CD8-positive, alpha-beta memory T cell (primary cell): ENCODE measurements at regions not wholly inside any gene's neighbourhood (a gene's known extent, or its start where the extent isn't known, plus 50 kb on each side); places are given as distances from the start of the nearest gene placed in this dataset.
"Not testable (repeated sequence)": the region's sequence is repeated elsewhere in the genome, so short reads cannot be mapped to it uniquely, and the experiment has no call there.

Source experiments
- CTCF ChIA-PET: fragments of 350-600 bp; sonication (Branson Sonifier 250); formaldehyde crosslinking; loops from one replicate; lab custom pipeline; 2021; ENCODE audit warnings: antibody characterized with exemption; lab: Charles Lee
- POLR2A ChIA-PET: fragments of 350-600 bp; sonication (Branson Sonifier 250); formaldehyde crosslinking; loops from one replicate; lab custom pipeline; 2021; ENCODE audit warnings: antibody characterized with exemption; lab: Charles Lee
- DNase-seq, 5 donors: peaks; one replicate each; pipeline versions ENCODE4 v3.0.0 to v3.0.0-alpha.2; 2020 to 2022; ENCODE audit warnings: mixed read lengths in 1 of 5
- H3K27ac ChIP-seq: one replicate; pipeline ENCODE4 v1.7.0; 2013; ENCODE audit warnings: low read depth, mild to moderate bottlenecking, low read length, moderate library complexity
- H3K27me3 ChIP-seq: 2 replicates; pipeline ENCODE4 v1.7.0; 2013; ENCODE audit warnings: low read length, mild to moderate bottlenecking; ENCODE audit not compliant: insufficient read depth, poor library complexity, severe bottlenecking
- H3K36me3 ChIP-seq: 2 replicates; pipeline ENCODE4 v1.7.0; 2013; ENCODE audit warnings: mild to moderate bottlenecking, low read length, moderate library complexity; ENCODE audit not compliant: insufficient read depth
- H3K4me1 ChIP-seq: 2 replicates; pipeline ENCODE4 v1.7.0; 2013; ENCODE audit warnings: mild to moderate bottlenecking, low read length, moderate library complexity; ENCODE audit not compliant: insufficient read depth
- H3K4me3 ChIP-seq: 2 replicates; pipeline ENCODE4 v1.7.0; 2013; ENCODE audit warnings: mild to moderate bottlenecking, low read length
- H3K9me3 ChIP-seq: 2 replicates; pipeline ENCODE4 v1.7.0; 2013; ENCODE audit warnings: mild to moderate bottlenecking, low read length
- H3K27ac Mint-ChIP-seq, 8 donors: one replicate each; pipeline ENCODE4 v1.8.0; 2020 to 2021; ENCODE audit warnings: mixed read lengths in 8 of 8, mild to moderate bottlenecking in 6 of 8, inconsistent platforms in 3 of 8, moderate library complexity in 3 of 8
- H3K27me3 Mint-ChIP-seq, 2 donors: one replicate each; pipeline ENCODE4 v1.8.0; 2020 to 2021; ENCODE audit warnings: mixed read lengths in 2 of 2, mild to moderate bottlenecking in 1 of 2, moderate library complexity in 1 of 2
- H3K36me3 Mint-ChIP-seq, 3 donors: one replicate each; pipeline ENCODE4 v1.8.0; 2020 to 2021; ENCODE audit warnings: mixed read lengths in 3 of 3, inconsistent platforms in 1 of 3, mild to moderate bottlenecking in 1 of 3
- H3K4me1 Mint-ChIP-seq, 3 donors: one replicate each; pipeline ENCODE4 v1.8.0; 2020 to 2021; ENCODE audit warnings: mixed read lengths in 3 of 3, inconsistent platforms in 1 of 3, mild to moderate bottlenecking in 1 of 3
- H3K4me3 Mint-ChIP-seq, 7 donors: one replicate each; pipeline ENCODE4 v1.8.0; 2020 to 2021; ENCODE audit warnings: mixed read lengths in 7 of 7, mild to moderate bottlenecking in 6 of 7, moderate library complexity in 4 of 7, inconsistent platforms in 2 of 7
- H3K9me3 Mint-ChIP-seq, 5 donors: one replicate each; pipeline ENCODE4 v1.8.0; 2020 to 2022; ENCODE audit warnings: mixed read lengths in 5 of 5, mild to moderate bottlenecking in 3 of 5, moderate library complexity in 2 of 5, inconsistent platforms in 1 of 5

- Mint-ChIP-seq H3K4me3 (no peak overlapping the region), H3K27ac (no peak overlapping the region)
- POLR2A ChIA-PET: no interaction called here
Observed at GRCh38 chr2:35172687-35173086, 1182.9 kb upstream of the CRIM1 start.

DNA sequence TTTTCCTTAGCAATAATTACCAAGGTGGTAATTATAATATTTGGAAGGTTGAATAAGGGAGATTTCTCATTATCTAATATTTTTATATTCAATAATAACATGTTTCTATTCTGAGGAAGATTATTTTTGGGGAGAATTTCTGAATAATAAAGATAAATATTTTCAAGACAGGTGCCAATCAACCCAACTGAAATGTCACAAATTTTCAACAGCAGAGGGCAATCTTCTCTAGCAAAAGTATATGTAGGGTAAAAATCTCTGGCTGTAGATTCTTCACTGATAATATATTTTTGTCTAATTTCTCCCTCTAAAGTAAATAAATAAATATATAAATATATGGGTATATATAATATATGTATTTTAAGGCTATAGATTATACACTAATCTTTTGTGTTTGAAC lies 1187.2 kb upstream of the CRIM1 start:
- no peaks in the 10 kb centered on the region for H3K9me3 Mint-ChIP-seq
- no peak for DNase-seq
- no peaks in the 10 kb centered on the region for H3K27me3 ChIP-seq
- H3K36me3 ChIP-seq: no peaks in the 10 kb centered on the region
- no peak overlapping the region for H3K4me3 Mint-ChIP-seq
- no peak overlapping the region for H3K27ac Mint-ChIP-seq
- H3K9me3 ChIP-seq: no peaks in the 10 kb centered on the region
- no peaks in the 10 kb centered on the region for H3K36me3 Mint-ChIP-seq
- no peaks in the 10 kb centered on the region for H3K4me1 Mint-ChIP-seq
- H3K4me3 ChIP-seq: no peak overlapping the region
- POLR2A ChIA-PET: no interaction called here
- no peaks in the 10 kb centered on the region for H3K4me1 ChIP-seq
- CTCF ChIA-PET: no interaction called here
- no peak overlapping the region for H3K27ac ChIP-seq
- H3K27me3 Mint-ChIP-seq: no peaks in the 10 kb centered on the region

More at GRCh38 chr2:35172687-35173086, 1182.9 kb upstream of the CRIM1 start:
- DNase-seq: no peak
- Mint-ChIP-seq H3K9me3 (no peaks in the 10 kb centered on the region), H3K4me1 (no peaks in the 10 kb centered on the region), H3K27me3 (no peaks in the 10 kb centered on the region), H3K36me3 (no peaks in the 10 kb centered on the region)
- H3K27ac ChIP-seq: no peak overlapping the region
- no peak overlapping the region for H3K4me3 ChIP-seq
- H3K4me1 ChIP-seq: no peaks in the 10 kb centered on the region
- no peaks in the 10 kb centered on the region for H3K36me3 ChIP-seq
- no peaks in the 10 kb centered on the region for H3K27me3 ChIP-seq
- CTCF ChIA-PET: no interaction called here
- no peaks in the 10 kb centered on the region for H3K9me3 ChIP-seq

- H3K27me3 Mint-ChIP-seq: no peaks in the 10 kb centered on the region
- Histone ChIP-seq H3K27me3 (no peaks in the 10 kb centered on the region), H3K36me3 (no peaks in the 10 kb centered on the region), H3K27ac (no peak overlapping the region), H3K9me3 (no peaks in the 10 kb centered on the region), H3K4me3 (no peak overlapping the region), H3K4me1 (no peaks in the 10 kb centered on the region)
- no peak overlapping the region for H3K4me3 Mint-ChIP-seq
- ChIA-PET POLR2A (no interaction called here), CTCF (no interaction called here)
- no peak for DNase-seq
- no peaks in the 10 kb centered on the region for H3K36me3 Mint-ChIP-seq
- no peak overlapping the region for H3K27ac Mint-ChIP-seq
- peaks cover 0 to 4% (median 0%) of the 10 kb centered on the region in 5 donors for H3K9me3 Mint-ChIP-seq
- H3K4me1 Mint-ChIP-seq: no peaks in the 10 kb centered on the region
Observed at GRCh38 chr2:35163948-35164347, 1191.6 kb upstream of the CRIM1 start.

GRCh38 chr2:35160871-35161270 lies 1194.7 kb upstream of the CRIM1 start:
- Histone ChIP-seq H3K4me1 (no peaks in the 10 kb centered on the region), H3K9me3 (no peaks in the 10 kb centered on the region), H3K4me3 (no peak overlapping the region), H3K36me3 (no peaks in the 10 kb centered on the region), H3K27me3 (no peaks in the 10 kb centered on the region), H3K27ac (no peak overlapping the region)
- Mint-ChIP-seq H3K4me3 (no peak overlapping the region), H3K9me3 (peaks cover 0 to 4% (median 0%) of the 10 kb centered on the region in 5 donors), H3K27me3 (no peaks in the 10 kb centered on the region), H3K36me3 (no peaks in the 10 kb centered on the region), H3K27ac (no peak overlapping the region), H3K4me1 (no peaks in the 10 kb centered on the region)
- DNase-seq: no peak
- ChIA-PET POLR2A (no interaction called here), CTCF (no interaction called here)

DNA sequence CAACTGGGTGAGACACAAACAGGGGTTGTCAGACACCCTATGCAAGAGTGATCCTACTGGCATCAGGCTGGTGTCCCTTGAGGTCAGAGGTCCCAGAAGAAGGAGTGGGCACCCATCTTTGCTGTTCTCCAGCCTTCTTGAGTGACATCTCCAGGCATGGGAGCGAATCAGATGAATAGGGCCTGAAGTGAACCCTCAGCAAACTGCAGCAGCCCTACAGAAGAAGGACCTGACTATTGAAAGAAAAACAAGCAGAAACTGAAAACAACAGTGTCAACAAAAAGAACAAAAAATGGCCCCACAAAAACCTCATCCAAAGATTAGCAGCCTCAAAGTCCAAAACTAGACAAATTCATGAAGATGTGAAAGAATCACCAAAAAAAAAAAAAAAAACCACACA lies 1229.7 kb upstream of the CRIM1 start:
- Mint-ChIP-seq H3K4me3 (no peak overlapping the region), H3K4me1 (no peaks in the 10 kb centered on the region), H3K36me3 (no peaks in the 10 kb centered on the region), H3K9me3 (peaks cover 2 to 15% (median 8%) of the 10 kb centered on the region in 5 donors), H3K27me3 (no peaks in the 10 kb centered on the region), H3K27ac (no peak overlapping the region)
- Histone ChIP-seq H3K36me3 (no peaks in the 10 kb centered on the region), H3K27ac (no peak overlapping the region), H3K9me3 (no peaks in the 10 kb centered on the region), H3K27me3 (no peaks in the 10 kb centered on the region), H3K4me3 (no peak overlapping the region), H3K4me1 (no peaks in the 10 kb centered on the region)
- DNase-seq: no peak
- CTCF ChIA-PET: no interaction called here
- POLR2A ChIA-PET: no interaction called here

DNA sequence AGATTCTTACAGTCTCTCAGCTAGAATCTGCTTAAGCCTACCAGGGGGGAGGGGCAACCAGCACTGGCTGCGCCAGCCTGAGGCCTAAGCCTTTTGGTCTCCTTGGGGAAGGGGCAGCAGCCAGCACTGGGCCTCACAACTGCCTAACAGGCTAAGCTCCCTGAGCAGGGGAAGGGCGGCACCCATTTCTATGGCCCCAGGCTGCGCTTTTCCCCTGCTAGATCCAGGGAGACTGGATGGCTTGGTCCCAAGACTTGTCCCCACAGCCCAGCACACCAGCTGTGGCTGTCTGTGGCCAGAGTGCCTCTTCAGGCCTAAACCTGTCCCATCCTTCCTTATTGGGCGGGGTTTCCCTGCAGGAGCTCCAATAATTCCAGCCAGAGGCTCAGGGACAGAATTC lies 1230.3 kb upstream of the CRIM1 start:
- H3K4me1 ChIP-seq: no peaks in the 10 kb centered on the region
- no peak overlapping the region for H3K4me3 Mint-ChIP-seq
- no peaks in the 10 kb centered on the region for H3K36me3 Mint-ChIP-seq
- H3K36me3 ChIP-seq: no peaks in the 10 kb centered on the region
- no peaks in the 10 kb centered on the region for H3K9me3 ChIP-seq
- no peak overlapping the region for H3K4me3 ChIP-seq
- POLR2A ChIA-PET: no interaction called here
- H3K4me1 Mint-ChIP-seq: no peaks in the 10 kb centered on the region
- H3K27ac ChIP-seq: no peak overlapping the region
- H3K27me3 ChIP-seq: no peaks in the 10 kb centered on the region
- CTCF ChIA-PET: no interaction called here
- no peak overlapping the region for H3K27ac Mint-ChIP-seq
- no peaks in the 10 kb centered on the region for H3K27me3 Mint-ChIP-seq
- H3K9me3 Mint-ChIP-seq: peaks cover 2 to 15% (median 5%) of the 10 kb centered on the region in 5 donors
- no peak for DNase-seq

DNA sequence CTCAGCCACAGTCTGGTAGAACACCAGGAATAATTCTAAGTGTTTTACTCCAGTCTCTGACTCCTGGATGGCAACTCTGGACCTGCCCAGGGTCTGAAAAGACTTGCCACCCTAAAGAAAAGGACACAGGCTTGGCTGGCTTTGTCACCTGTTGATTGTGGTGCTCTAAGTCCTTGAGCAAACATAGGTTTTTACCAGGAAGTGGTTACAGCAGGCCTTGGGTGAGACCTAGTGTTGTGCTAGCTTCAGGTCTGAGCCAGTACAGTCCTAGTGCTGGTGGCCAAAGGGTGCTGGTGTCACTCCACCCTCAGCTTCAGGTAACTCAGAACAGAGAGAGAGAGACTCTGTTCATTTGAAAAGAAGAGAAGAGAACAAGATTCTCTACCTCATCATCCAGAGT lies 1239.4 kb upstream of the CRIM1 start:
- no peak for DNase-seq
- no peaks in the 10 kb centered on the region for H3K27me3 ChIP-seq
- no peaks in the 10 kb centered on the region for H3K36me3 Mint-ChIP-seq
- ChIA-PET POLR2A (no interaction called here), CTCF (no interaction called here)
- H3K36me3 ChIP-seq: no peaks in the 10 kb centered on the region
- no peak overlapping the region for H3K4me3 ChIP-seq
- no peaks in the 10 kb centered on the region for H3K4me1 Mint-ChIP-seq
- H3K4me1 ChIP-seq: no peaks in the 10 kb centered on the region
- no peaks in the 10 kb centered on the region for H3K9me3 ChIP-seq
- no peak overlapping the region for H3K27ac Mint-ChIP-seq
- H3K27me3 Mint-ChIP-seq: no peaks in the 10 kb centered on the region
- no peak overlapping the region for H3K27ac ChIP-seq
- peaks cover 3 to 18% (median 7%) of the 10 kb centered on the region in 5 donors for H3K9me3 Mint-ChIP-seq
- H3K4me3 Mint-ChIP-seq: no peak overlapping the region

DNA sequence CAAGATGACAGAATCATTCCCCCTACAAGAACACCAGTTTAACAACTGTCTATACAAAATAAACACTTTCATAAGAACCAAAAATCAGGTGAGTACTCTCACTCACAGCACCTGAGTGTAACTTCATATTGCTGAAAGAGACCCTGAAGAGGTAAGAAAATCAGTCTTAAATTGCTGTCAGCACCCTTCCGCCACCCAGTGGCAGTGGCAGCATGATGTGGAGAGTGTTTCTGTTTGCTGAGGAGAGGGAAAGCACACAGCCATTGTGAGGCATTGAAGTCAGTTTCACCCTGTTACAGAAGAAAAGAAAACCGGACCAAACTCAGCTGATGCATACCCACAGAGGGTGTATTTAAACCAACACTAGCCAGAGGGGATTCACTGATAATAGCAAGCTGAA lies 1240.8 kb upstream of the CRIM1 start:
- Mint-ChIP-seq H3K9me3 (peaks cover 3 to 18% (median 7%) of the 10 kb centered on the region in 5 donors), H3K4me1 (no peaks in the 10 kb centered on the region), H3K27ac (no peak overlapping the region), H3K27me3 (no peaks in the 10 kb centered on the region), H3K4me3 (no peak overlapping the region), H3K36me3 (no peaks in the 10 kb centered on the region)
- Histone ChIP-seq H3K4me3 (no peak overlapping the region), H3K27me3 (no peaks in the 10 kb centered on the region), H3K36me3 (no peaks in the 10 kb centered on the region), H3K4me1 (no peaks in the 10 kb centered on the region), H3K9me3 (no peaks in the 10 kb centered on the region), H3K27ac (no peak overlapping the region)
- ChIA-PET POLR2A (no interaction called here), CTCF (no interaction called here)
- no peak for DNase-seq

- H3K4me3 ChIP-seq, H3K4me3 Mint-ChIP-seq, H3K27me3 Mint-ChIP-seq, H3K9me3 Mint-ChIP-seq, H3K4me1 ChIP-seq, H3K27me3 ChIP-seq, H3K4me1 Mint-ChIP-seq, H3K36me3 Mint-ChIP-seq, DNase-seq, POLR2A ChIA-PET, H3K27ac ChIP-seq, H3K9me3 ChIP-seq, H3K27ac Mint-ChIP-seq, H3K36me3 ChIP-seq, CTCF ChIA-PET: not testable (repeated sequence)
Observed at GRCh38 chr2:35112367-35112766, 1243.2 kb upstream of the CRIM1 start.
